SK-N-MC (cell line): ENCODE measurements at regions not wholly inside any gene's neighbourhood (a gene's known extent, or its start where the extent isn't known, plus 50 kb on each side); places are given as distances from the start of the nearest gene placed in this dataset.

Source experiments
- EZH2 ChIP-seq: fragments of 200-600 bp; sonication (generic); IDR thresholded peaks from one replicate; pipeline ENCODE4 v1.6.1; 2017; ENCODE audit warnings: antibody characterized with exemption
- POLR2AphosphoS5 ChIP-seq: IDR thresholded peaks from 2 replicates; pipeline ENCODE4 v1.6.1; 2012; ENCODE audit warnings: mild to moderate bottlenecking, low read depth, low read length, borderline replicate concordance

DNA sequence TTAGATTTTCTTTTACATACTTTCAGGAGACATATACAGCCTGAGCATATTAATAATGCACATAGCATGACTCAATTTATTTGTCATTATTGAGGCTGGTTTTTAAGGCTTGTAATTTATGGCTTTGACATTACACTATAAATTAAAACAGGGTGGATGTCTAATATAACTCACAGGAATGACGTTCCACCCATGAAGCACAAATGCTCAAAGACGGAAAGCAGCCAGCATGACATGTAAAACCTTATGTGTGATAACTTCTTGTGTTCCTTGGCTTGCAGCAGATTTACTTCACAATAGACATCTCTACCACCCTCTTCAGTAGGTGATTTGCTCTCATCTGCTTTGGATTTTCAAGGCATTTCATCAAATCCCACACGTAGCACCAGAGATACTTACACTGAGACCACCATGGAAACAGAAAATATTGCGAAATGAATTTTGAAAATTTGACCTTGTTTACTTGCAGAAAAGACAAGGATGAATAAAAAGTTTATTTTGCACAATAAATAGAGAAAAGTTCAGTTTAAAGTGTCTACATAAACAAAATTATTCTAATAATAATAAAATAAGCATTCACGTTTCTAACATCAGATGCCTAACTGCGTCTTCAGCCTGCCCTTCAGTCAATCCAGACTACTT lies 64.7 kb upstream of the BTC start:
- TF ChIP-seq POLR2AphosphoS5 = no peak
- TF ChIP-seq EZH2 = no peak
